NOMO-1 treated with DMSO at 0.1 percent for 48 hours (cell line): ENCODE measurements at regions not wholly inside any gene's neighbourhood (a gene's known extent, or its start where the extent isn't known, plus 50 kb on each side); places are given as distances from the start of the nearest gene placed in this dataset.
A peak's percentile ranks its signal among the peaks of the same experiment; 100 is the strongest.

Source experiments
- DNase-seq: peaks from one replicate; lab custom pipeline; 2025; ENCODE audit not compliant: unreplicated experiment; lab: John Stamatoyannopoulos, UW

GRCh38 chr16:17827313-17827712, 356.6 kb upstream of the XYLT1 start:
- no peak for DNase-seq

DNA sequence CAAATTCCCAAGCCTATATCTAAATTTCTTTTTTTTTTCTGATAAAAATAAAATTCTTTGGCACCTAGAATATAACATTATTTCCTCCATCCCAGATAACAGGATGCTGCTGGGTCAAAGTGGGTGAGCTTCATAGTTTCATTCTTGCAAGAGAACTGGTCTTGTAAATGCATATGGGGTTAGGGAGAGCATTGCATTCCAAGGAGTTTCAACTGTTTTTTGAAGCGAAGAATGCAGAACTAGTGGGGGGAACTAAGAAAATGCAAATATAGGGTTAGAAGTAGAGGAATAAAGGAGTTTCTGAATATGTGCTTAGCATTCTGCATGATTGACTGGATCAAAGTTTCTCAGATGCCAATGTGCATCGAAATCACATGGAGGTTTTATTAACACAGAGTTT, 347.2 kb upstream of the XYLT1 start:
- no peak for DNase-seq

GRCh38 chr16:17817260-17817659, 346.5 kb upstream of the XYLT1 start:
- DNase-seq = no peak

- DNase-seq = no peak
Measured at GRCh38 chr16:17812771-17813170, 342.0 kb upstream of the XYLT1 start.

- no peak for DNase-seq
Measured at GRCh38 chr16:17804857-17805256, 334.1 kb upstream of the XYLT1 start.

DNA sequence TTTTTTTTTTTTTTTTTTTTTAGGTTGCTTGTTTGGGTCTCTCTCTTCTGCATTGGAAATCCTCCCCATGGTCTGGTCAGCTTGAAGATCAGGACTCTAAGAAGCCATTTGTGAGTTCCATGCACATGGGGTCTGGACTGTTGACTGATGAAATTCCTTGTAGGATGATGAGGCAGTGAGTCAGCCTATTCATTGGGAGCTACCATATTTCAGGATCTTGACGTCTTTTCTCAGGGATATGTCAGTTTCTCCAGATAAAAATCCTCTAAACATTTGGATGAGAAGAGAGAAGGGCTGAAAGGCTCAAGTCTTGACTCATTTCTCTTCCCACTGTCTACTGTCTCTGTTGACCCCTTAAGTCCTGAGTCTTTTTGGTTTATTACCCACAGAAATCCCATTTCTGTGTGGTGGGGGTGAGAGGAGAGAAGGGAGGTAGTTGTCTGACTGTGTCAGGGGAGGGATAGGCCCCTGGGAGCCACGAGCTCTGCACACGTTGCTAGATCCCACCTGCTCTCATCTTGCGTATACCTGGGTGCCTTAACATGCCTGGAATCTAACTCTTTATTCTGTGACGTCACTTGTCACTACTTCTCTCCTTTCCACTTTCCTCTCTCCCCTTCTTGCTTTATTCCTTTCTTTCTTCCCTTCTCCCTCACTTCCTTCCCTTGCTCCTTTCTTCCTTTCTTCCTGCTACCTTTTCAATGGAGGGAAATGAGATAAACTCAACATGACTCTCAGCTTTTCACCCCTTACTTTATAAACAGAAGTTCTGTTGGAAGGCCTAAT, 333.1 kb upstream of the XYLT1 start:
- no peak for DNase-seq

GRCh38 chr16:17802571-17802970, 331.8 kb upstream of the XYLT1 start:
- no peak for DNase-seq

- DNase-seq = no peak
Measured at GRCh38 chr16:17801068-17801467, 330.3 kb upstream of the XYLT1 start.

- no peak for DNase-seq
Measured at GRCh38 chr16:17798716-17799115, 328.0 kb upstream of the XYLT1 start.

DNA sequence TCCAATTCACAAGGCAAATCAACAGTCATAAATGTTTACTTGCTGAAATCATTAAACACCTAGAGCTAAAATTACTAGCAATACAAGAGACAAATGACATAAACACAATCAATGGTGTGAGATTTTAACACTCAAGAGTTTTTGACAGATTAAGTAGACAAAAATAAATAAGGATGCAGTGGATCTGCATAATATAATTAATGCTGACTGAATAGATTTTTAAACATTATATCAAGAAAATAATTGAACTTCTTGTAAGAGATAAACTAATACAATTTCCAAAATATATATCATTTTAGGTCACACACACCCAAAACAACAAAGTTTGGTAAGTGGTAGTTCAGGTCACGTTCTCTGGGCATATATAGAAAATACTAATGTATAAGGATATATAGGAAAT, 322.6 kb upstream of the XYLT1 start:
- no peak for DNase-seq

DNA sequence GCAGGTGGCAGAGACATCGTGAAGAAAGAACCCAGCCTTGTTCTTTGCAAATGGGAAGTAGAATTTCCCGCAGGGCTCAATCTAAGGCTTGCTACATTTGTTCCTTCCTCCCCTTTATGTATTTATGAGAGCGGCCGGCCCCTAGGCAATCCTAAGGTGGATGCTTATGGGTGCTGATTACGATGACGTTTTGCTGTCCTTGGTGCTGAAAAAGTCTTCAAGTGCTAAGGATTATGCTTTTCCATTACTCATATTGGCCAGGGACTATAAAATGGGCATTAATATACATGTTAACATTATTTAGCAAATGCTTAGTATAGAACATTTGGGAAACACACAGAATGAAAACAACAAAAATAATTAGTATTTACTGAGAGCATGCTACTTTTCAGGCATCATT, 313.3 kb upstream of the XYLT1 start:
- peak; percentile 56 for DNase-seq

GRCh38 chr16:17780181-17780580, 309.4 kb upstream of the XYLT1 start:
- DNase-seq = peak; percentile 6

GRCh38 chr16:17777408-17777863, 306.7 kb upstream of the XYLT1 start:
- DNase-seq = peak; percentile 39

DNA sequence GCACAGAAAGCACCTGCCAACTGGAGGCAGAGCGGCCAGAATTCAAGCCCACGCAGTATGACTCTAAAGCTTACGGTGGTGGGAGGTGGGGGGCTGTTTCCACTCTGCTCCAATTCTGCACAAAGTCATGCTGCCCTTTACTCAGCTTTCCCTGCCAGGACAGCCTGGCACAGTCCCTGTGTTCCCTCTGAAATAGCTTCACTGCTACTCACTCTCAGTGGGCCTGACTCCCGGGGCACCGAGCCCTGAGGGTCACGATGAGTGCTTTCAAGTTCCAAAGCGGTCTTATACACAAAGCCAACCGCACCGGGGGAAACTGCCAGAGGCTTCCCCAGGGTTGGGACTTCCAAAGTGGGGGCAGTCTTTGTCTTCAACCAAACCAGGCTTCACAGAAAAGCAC, 306.1 kb upstream of the XYLT1 start:
- DNase-seq = no peak

- no peak for DNase-seq
Measured at GRCh38 chr16:17776465-17776864, 305.7 kb upstream of the XYLT1 start.

- no peak for DNase-seq
Measured at GRCh38 chr16:17775061-17775460, 304.3 kb upstream of the XYLT1 start.

DNA sequence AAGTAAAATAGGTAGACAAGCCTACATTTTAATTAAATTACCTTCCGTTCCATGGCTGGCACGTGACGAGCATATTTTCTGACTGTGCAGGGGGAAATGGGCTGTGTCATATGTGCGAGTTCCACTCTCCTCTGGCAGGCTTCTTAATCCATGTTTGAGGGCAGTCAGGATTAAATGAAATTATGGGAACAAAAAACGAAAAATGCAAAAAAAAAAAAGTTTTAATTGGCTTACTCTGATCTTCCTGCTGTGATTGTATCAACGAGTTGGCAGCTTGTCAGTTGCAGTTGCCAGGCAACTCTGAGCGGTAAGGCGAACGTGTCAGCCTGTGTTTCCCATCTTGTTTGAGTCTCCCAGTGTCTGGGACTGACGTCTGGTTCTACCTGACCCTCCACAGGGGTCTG, 302.9 kb upstream of the XYLT1 start:
- no peak for DNase-seq

- no peak for DNase-seq
Measured at GRCh38 chr16:17770104-17770503, 299.3 kb upstream of the XYLT1 start.

- no peak for DNase-seq
Measured at GRCh38 chr16:17769065-17769464, 298.3 kb upstream of the XYLT1 start.

DNA sequence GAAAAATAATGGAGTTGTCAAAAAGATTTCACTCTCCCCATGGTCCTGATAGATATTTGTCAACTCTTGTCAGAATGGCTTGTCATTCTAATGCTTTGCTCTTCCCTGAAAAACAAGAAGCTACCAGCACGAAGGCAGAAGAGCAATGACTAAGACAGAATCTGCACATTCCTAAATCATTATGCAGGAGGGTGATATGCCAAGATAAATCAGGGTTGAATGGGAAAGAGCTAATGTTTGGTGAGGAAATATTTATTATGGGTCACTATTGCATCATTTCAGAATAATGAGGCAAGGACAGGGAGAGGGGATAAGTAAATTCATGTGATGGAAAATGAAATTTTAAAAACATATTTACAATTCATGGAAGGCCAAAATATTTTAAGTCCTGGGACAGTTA, 297.5 kb upstream of the XYLT1 start:
- no peak for DNase-seq

- DNase-seq = no peak
Measured at GRCh38 chr16:17766012-17766411, 295.3 kb upstream of the XYLT1 start.

- peak; percentile 86 for DNase-seq
Measured at GRCh38 chr16:17759451-17760390, 289.0 kb upstream of the XYLT1 start.
